HL-60 (cell line): ENCODE measurements at regions not wholly inside any gene's neighbourhood (a gene's known extent, or its start where the extent isn't known, plus 50 kb on each side); places are given as distances from the start of the nearest gene placed in this dataset.

Source experiments
- CTCF ChIP-seq: IDR thresholded peaks from one replicate; pipeline ENCODE4 v1.5.1; 2011; ENCODE audit warnings: low read length, control low read depth, inconsistent platforms; ENCODE audit not compliant: insufficient read depth
- POLR2AphosphoS5 ChIP-seq: IDR thresholded peaks from 2 replicates; pipeline ENCODE4 v1.6.1; 2012; ENCODE audit warnings: low read depth

- TF ChIP-seq CTCF = no peak
- TF ChIP-seq POLR2AphosphoS5 = no peak
Measured at GRCh38 chr15:29466292-29466691, 196.7 kb upstream of the NSMCE3 start.
